ENCODE measurements at regions not wholly inside any gene's neighbourhood (a gene's known extent, or its start where the extent isn't known, plus 50 kb on each side); places are given as distances from the start of the nearest gene placed in this dataset.

- Histone ChIP-seq H3K9me3 (no peaks in the 10 kb centered on the region), H3K27me3 (replicated peaks; ENCODE audit: insufficient read depth) (no peaks in the 10 kb centered on the region), H3K27ac (no peak overlapping the region), H3K4me1 (ENCODE audit: control insufficient read depth in 1 of 2, low read depth in 2 of 2) (no peaks in the 10 kb centered on the region), H3K4me3 (no peak overlapping the region), H3K36me3 (no peaks in the 10 kb centered on the region)
- DNase-seq (ENCODE audit: low spot score) (no peak), ATAC-seq (ENCODE audit: insufficient number of reproducible peaks, low FRiP score, low read depth) (no peak)
- no peak for TF ChIP-seq CTCF (IDR thresholded peaks at IDR 0.05)
These were observed 138.6 kb upstream of the LGR5 start for GRCh38 chr12:71300772-71301675.

- Histone ChIP-seq H3K9me3 (no peaks in the 10 kb centered on the region), H3K36me3 (no peaks in the 10 kb centered on the region), H3K27ac (no peak overlapping the region), H3K27me3 (replicated peaks; ENCODE audit: insufficient read depth) (no peaks in the 10 kb centered on the region), H3K4me1 (ENCODE audit: control insufficient read depth in 1 of 2, low read depth in 2 of 2) (no peaks in the 10 kb centered on the region), H3K4me3 (no peak overlapping the region)
- ATAC-seq (ENCODE audit: insufficient number of reproducible peaks, low FRiP score, low read depth) (no peak), DNase-seq (ENCODE audit: low spot score) (no peak)
- TF ChIP-seq CTCF (IDR thresholded peaks at IDR 0.05): no peak
These were observed 139.8 kb upstream of the LGR5 start for GRCh38 chr12:71299541-71300376.

DNA sequence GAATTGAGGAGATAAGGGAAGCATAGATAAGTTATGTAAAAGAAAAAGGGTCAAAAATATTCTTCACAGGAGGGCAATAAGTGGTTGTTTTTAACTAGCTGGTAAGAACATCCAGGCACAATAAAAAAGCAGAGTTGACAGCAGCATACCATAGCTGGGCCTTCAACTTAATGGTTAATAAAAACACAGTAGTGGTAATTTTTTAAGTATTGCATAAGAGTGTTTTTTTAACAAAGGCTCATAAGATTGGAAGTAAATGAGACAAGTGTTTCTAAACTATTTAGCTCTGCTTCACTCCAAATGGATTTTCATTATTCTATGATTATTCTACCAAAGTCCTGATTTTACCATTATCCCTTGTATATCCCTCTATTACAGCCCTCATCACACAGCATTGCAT lies 140.1 kb upstream of the TSPAN8 start:
- no peaks in the 10 kb centered on the region for H3K4me1 ChIP-seq (ENCODE audit: control insufficient read depth in 1 of 2, low read depth in 2 of 2)
- H3K27me3 ChIP-seq (replicated peaks; ENCODE audit: insufficient read depth): no peaks in the 10 kb centered on the region
- no peaks in the 10 kb centered on the region for H3K36me3 ChIP-seq
- TF ChIP-seq CTCF (IDR thresholded peaks at IDR 0.05): no peak
- no peaks in the 10 kb centered on the region for H3K9me3 ChIP-seq
- no peak overlapping the region for H3K4me3 ChIP-seq
- H3K27ac ChIP-seq: no peak overlapping the region
- ATAC-seq (ENCODE audit: insufficient number of reproducible peaks, low FRiP score, low read depth) (no peak), DNase-seq (ENCODE audit: low spot score) (no peak)

DNA sequence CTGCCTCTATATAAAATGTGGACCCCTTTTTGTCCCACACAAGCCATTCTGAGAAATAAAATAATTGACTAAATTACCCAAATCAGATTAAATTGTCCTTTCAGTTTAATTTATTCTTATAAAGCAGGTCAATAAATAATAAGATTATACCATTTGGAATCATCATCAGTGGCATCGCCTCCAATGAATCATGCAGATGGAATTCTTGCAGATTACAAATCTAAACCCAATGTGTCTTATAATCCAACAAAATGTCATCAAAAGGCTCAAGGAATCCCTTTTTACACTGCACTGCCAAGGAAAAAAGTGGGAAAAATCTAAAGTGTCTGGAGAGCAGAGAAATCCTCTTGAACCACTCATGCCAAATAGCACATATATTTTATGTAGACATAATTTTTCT lies 138.2 kb upstream of the TSPAN8 start:
- no peak for TF ChIP-seq CTCF (IDR thresholded peaks at IDR 0.05)
- Histone ChIP-seq H3K36me3 (no peaks in the 10 kb centered on the region), H3K9me3 (no peaks in the 10 kb centered on the region), H3K27ac (no peak overlapping the region), H3K4me3 (no peak overlapping the region), H3K27me3 (replicated peaks; ENCODE audit: insufficient read depth) (no peaks in the 10 kb centered on the region), H3K4me1 (ENCODE audit: control insufficient read depth in 1 of 2, low read depth in 2 of 2) (no peaks in the 10 kb centered on the region)
- no peak for ATAC-seq (ENCODE audit: insufficient number of reproducible peaks, low FRiP score, low read depth)
- DNase-seq (ENCODE audit: low spot score): no peak

- TF ChIP-seq CTCF (IDR thresholded peaks at IDR 0.05): no peak
- Histone ChIP-seq H3K4me1 (ENCODE audit: control insufficient read depth in 1 of 2, low read depth in 2 of 2) (no peaks in the 10 kb centered on the region), H3K36me3 (no peaks in the 10 kb centered on the region), H3K27ac (no peak overlapping the region), H3K27me3 (replicated peaks; ENCODE audit: insufficient read depth) (no peaks in the 10 kb centered on the region), H3K4me3 (no peak overlapping the region), H3K9me3 (no peaks in the 10 kb centered on the region)
- ATAC-seq (ENCODE audit: insufficient number of reproducible peaks, low FRiP score, low read depth) (no peak), DNase-seq (ENCODE audit: low spot score) (no peak)
These were observed 133.9 kb upstream of the TSPAN8 start for GRCh38 chr12:71291746-71292145.
